Tibial nerve (tissue), 4 donors: ENCODE measurements at regions not wholly inside any gene's neighbourhood (a gene's known extent, or its start where the extent isn't known, plus 50 kb on each side); places are given as distances from the start of the nearest gene placed in this dataset.

ENCODE experiments used
- DNase-seq, 2 donors: peaks; one replicate each; pipeline ENCODE4 v3.0.0-alpha.2; 2019; ENCODE audit warnings: low spot score in 2 of 2
- H3K27ac ChIP-seq, 4 donors: fragments of 200-600 bp; sonication (generic) in 3 of 4; one replicate each; pipeline ENCODE4 v1.5.1; 2017 to 2019; ENCODE audit warnings: mild to moderate bottlenecking in 1 of 4
- H3K27me3 ChIP-seq, 2 donors: fragments of 200-600 bp; sonication (generic) in 1 of 2; one replicate each; pipeline versions ENCODE4 v1.5.1 to v1.6.0; 2017 to 2019
- H3K36me3 ChIP-seq, 3 donors: fragments of 200-600 bp; sonication (generic); one replicate each; pipeline ENCODE4 v1.5.1; 2018 to 2019
- H3K4me1 ChIP-seq, 4 donors: fragments of 200-600 bp; sonication (generic) in 3 of 4; one replicate each; pipeline ENCODE4 v1.5.1; 2017 to 2019
- H3K4me3 ChIP-seq, 4 donors: fragments of 200-600 bp; sonication (generic) in 3 of 4; one replicate each; pipeline ENCODE4 v1.5.1; 2017 to 2019; ENCODE audit warnings: mild to moderate bottlenecking in 1 of 4, moderate library complexity in 1 of 4
- H3K9me3 ChIP-seq, 4 donors: fragments of 200-600 bp; sonication (generic) in 3 of 4; one replicate each; pipeline ENCODE4 v1.5.1; 2017 to 2019
- CTCF ChIP-seq, 5 experiments: fragments of 200-600 bp in 3 of 5; fragments of 450-650 bp in 2 of 5; sonication (generic) in 3 of 5; IDR thresholded peaks; one replicate each; pipeline ENCODE4 v1.5.1; 2016 to 2019; ENCODE audit warnings: antibody characterized with exemption in 5 of 5, mild to moderate bottlenecking in 3 of 5, moderate library complexity in 2 of 5
- EP300 ChIP-seq, 2 donors: sonication (generic); formaldehyde crosslinking; IDR thresholded peaks; one replicate each; pipeline ENCODE4 v1.6.1; 2017; ENCODE audit warnings: antibody characterized with exemption in 2 of 2, mild to moderate bottlenecking in 1 of 2
- POLR2A ChIP-seq, 2 donors: fragments of 450-650 bp; IDR thresholded peaks; one replicate each; pipeline ENCODE4 v1.6.1; 2017; ENCODE audit warnings: antibody characterized with exemption in 2 of 2, mild to moderate bottlenecking in 2 of 2, moderate library complexity in 2 of 2
- WGBS, 2 donors: methylation state at CpG; one replicate each; pipeline ENCODE4 v1.1.5; 2018; 5-methylcytosine and 5-hydroxymethylcytosine counted together

DNA sequence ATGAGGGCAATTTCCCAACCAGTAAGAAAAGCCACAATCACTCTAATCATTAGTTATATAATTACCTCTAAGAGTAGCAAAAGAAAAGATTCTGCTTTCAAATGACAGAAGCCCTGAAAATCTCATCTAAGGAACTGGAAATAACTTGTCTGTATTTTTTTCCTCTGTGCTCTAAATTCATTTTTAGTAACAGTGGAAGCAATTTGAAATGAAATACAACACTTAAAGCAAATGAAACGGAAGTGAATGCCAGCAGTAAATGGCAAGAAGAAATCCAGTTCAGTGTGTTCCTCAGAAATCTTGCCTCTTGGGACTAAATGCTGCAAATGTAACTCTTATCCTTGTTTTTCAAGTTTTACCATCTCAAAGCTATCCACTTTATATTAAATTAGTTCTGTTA, 294.9 kb downstream of the TAF11L14 start:
- H3K9me3 ChIP-seq: peaks cover 0 to 24% (median 0%) of the 10 kb centered on the region in 4 donors
- TF ChIP-seq EP300 (IDR thresholded peaks at IDR 0.05): no peak
- no peak for TF ChIP-seq POLR2A (IDR thresholded peaks at IDR 0.05)
- TF ChIP-seq CTCF (IDR thresholded peaks at IDR 0.05): no peak
- 16 to 26% methylated on average over 1 of the region's 1 CpG for WGBS, 2 donors
- H3K4me1 ChIP-seq: no peaks in the 10 kb centered on the region
- H3K4me3 ChIP-seq: no peak overlapping the region
- no peaks in the 10 kb centered on the region for H3K27me3 ChIP-seq
- H3K27ac ChIP-seq: no peak overlapping the region
- H3K36me3 ChIP-seq: no peaks in the 10 kb centered on the region
- DNase-seq: no peak

- H3K36me3 ChIP-seq: no peaks in the 10 kb centered on the region
- H3K4me1 ChIP-seq: no peaks in the 10 kb centered on the region
- TF ChIP-seq EP300 (IDR thresholded peaks at IDR 0.05): no peak
- TF ChIP-seq POLR2A (IDR thresholded peaks at IDR 0.05): no peak
- TF ChIP-seq CTCF (IDR thresholded peaks at IDR 0.05): no peak
- H3K27ac ChIP-seq: no peak overlapping the region
- H3K27me3 ChIP-seq: no peaks in the 10 kb centered on the region
- DNase-seq: no peak
- peaks cover 0 to 32% (median 0%) of the 10 kb centered on the region in 4 donors for H3K9me3 ChIP-seq
- no peak overlapping the region for H3K4me3 ChIP-seq
Observed at GRCh38 chr5:17930346-17930745, 296.1 kb downstream of the TAF11L14 start.

DNA sequence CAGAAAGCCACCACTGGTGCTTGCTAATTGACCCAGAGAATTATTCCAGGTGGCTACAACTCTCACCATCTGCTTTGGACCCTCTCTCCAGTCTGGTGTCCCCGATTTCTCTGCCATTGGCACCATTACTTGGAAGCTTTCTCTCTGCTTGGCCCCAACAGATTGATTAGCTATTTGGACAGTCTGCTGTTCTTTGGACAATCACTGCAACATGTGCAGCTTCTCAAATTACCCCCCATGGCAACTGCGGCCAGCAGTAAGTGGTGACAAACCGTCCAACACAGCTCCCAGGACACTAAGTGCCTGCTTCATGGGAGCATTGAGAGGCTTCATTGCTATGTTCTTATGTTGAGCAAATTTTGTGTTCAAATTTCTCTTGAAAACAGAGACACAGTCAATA, 309.8 kb downstream of the TAF11L14 start:
- 76 to 80% methylated on average over 3 of the region's 3 CpGs for WGBS, 2 donors
- no peak overlapping the region for H3K4me3 ChIP-seq
- H3K36me3 ChIP-seq: no peaks in the 10 kb centered on the region

DNA sequence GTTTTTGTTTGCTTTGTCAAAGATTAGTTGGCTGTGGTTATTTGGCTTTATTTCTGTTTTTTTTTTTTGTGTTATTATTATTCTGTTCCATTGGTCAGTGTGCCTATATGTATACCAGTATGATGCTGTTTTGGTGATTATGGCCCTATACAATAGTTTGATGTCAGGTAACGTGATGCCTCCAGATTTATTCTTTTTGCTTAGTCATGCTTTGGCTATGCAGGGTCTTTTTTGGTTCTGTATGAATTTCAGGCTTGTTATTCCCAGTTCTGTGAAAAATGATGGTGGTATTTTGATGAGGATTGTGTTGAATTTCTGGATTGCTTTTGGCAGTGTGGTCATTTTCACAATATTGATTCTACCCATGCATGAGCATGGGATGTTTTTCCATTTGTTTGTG, 312.8 kb downstream of the TAF11L14 start:
- H3K9me3 ChIP-seq: peaks cover 0 to 29% (median 0%) of the 10 kb centered on the region in 4 donors
- H3K4me3 ChIP-seq: no peak overlapping the region
- no peak overlapping the region for H3K27ac ChIP-seq
- TF ChIP-seq POLR2A (IDR thresholded peaks at IDR 0.05) (no peak), CTCF (IDR thresholded peaks at IDR 0.05) (no peak), EP300 (IDR thresholded peaks at IDR 0.05) (no peak)
- H3K4me1 ChIP-seq: no peaks in the 10 kb centered on the region
- no peaks in the 10 kb centered on the region for H3K36me3 ChIP-seq
- whole genome bisulfite sequencing, 2 donors: 62 to 68% methylated on average over 1 of the region's 1 CpG
- no peak for DNase-seq
- H3K27me3 ChIP-seq: no peaks in the 10 kb centered on the region

More for the DNA sequence above, 309.8 kb downstream of the TAF11L14 start:
- no peak for DNase-seq
- Histone ChIP-seq H3K27me3 (no peaks in the 10 kb centered on the region), H3K27ac (no peak overlapping the region), H3K4me1 (no peaks in the 10 kb centered on the region), H3K9me3 (peaks cover 0 to 25% (median 0%) of the 10 kb centered on the region in 4 donors)
- TF ChIP-seq CTCF (IDR thresholded peaks at IDR 0.05) (no peak), EP300 (IDR thresholded peaks at IDR 0.05) (no peak), POLR2A (IDR thresholded peaks at IDR 0.05) (no peak)

- TF ChIP-seq EP300 (IDR thresholded peaks at IDR 0.05) (no peak), CTCF (IDR thresholded peaks at IDR 0.05) (no peak)
- DNase-seq: no peak
- no peak overlapping the region for H3K27ac ChIP-seq
- 46 to 56% methylated on average over 9 of the region's 9 CpGs for WGBS, 2 donors
- no peaks in the 10 kb centered on the region for H3K36me3 ChIP-seq
- H3K4me3 ChIP-seq: no peak overlapping the region
- H3K4me1 ChIP-seq: no peaks in the 10 kb centered on the region
- H3K9me3 ChIP-seq: peaks cover 0 to 7% (median 0%) of the 10 kb centered on the region in 4 donors
- no peaks in the 10 kb centered on the region for H3K27me3 ChIP-seq
Observed at GRCh38 chr5:17951392-17952169, 317.3 kb downstream of the TAF11L14 start.
